ENCODE measurements at regions not wholly inside any gene's neighbourhood (a gene's known extent, or its start where the extent isn't known, plus 50 kb on each side); places are given as distances from the start of the nearest gene placed in this dataset.

- Mint-ChIP-seq H3K4me3 (no peak overlapping the region), H3K36me3 (ENCODE audit: insufficient read depth in 2 of 2) (peaks cover 4 to 5% of the 10 kb centered on the region in 2 donors), H3K9me3 (peaks cover 6 to 12% of the 10 kb centered on the region in 2 donors), H3K27ac (no peak overlapping the region), H3K4me1 (ENCODE audit: low read depth) (peaks cover 5% of the 10 kb centered on the region), H3K27me3 (ENCODE audit: low read depth) (peaks cover 8% of the 10 kb centered on the region)
- DNase-seq (no peak), ATAC-seq (replicated peaks in 1 of 2) (no peak)
Measured at GRCh38 chr14:61116369-61116768, 135.3 kb downstream of the SLC38A6 start.

DNA sequence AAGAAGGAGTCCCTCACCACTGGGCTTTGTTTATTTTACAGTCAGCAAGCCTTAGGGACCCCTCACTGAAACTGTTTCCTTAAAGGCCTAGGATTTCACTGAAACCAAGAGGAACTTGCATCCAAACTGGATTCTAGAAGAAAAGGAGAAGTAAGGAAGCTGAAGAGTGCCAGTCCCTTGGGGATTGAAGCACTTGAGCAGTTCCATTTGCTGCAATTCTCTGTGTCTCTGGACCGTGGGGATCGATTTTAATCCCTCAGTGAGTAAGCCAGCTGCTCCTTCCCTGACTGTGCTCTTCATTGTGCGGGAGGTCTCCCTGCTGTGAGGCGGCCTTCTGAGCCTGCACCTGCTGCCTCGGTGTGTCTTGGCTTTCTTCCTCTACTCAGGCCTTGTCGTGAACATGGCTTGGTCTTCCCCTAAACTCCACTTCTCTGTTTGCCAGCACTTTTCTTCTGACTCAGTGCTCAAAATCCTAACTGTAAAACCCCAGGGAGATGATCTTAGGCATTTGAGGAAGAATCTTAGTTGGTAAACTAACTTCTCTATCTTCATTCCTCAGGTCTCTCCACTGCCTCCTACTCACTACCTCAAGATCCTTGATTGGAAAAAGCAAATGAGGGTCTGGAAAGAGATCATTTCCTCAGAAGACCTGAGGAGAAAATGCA lies 132.6 kb downstream of the SLC38A6 start:
- Mint-ChIP-seq H3K27me3 (ENCODE audit: low read depth) (peaks cover 14% of the 10 kb centered on the region), H3K36me3 (ENCODE audit: insufficient read depth in 2 of 2) (peaks cover 2 to 5% of the 10 kb centered on the region in 2 donors), H3K4me3 (no peak overlapping the region), H3K9me3 (peaks cover 4 to 12% of the 10 kb centered on the region in 2 donors), H3K4me1 (ENCODE audit: low read depth) (no peaks in the 10 kb centered on the region), H3K27ac (no peak overlapping the region)
- ATAC-seq (replicated peaks in 1 of 2) (no peak), DNase-seq (no peak)

DNA sequence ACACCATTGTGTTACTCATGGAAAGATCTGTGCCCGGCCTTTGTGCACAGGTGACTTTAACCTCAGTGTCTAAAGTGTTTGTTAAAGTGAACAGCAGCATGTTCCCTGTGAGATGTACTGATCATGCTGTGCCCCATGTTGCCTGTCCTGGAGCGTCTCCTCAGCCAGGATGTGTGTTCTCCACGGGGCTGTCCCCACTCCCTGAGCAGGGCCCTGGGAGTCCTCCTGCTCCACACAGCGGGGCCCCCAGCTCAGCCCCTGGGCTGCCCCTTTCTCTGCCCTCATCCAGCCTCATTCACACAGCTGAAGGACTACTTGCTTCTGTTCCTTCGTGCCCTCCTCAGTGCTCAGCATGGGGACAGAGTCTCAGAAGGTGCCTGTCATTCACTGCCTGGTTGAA lies 131.5 kb downstream of the SLC38A6 start:
- H3K27me3 Mint-ChIP-seq (ENCODE audit: low read depth) = peaks cover 14% of the 10 kb centered on the region
- H3K4me3 Mint-ChIP-seq = no peak overlapping the region
- ATAC-seq (replicated peaks in 1 of 2) = no peak
- no peak overlapping the region for H3K27ac Mint-ChIP-seq
- H3K9me3 Mint-ChIP-seq = peaks cover 4 to 12% of the 10 kb centered on the region in 2 donors
- no peaks in the 10 kb centered on the region for H3K4me1 Mint-ChIP-seq (ENCODE audit: low read depth)
- H3K36me3 Mint-ChIP-seq (ENCODE audit: insufficient read depth in 2 of 2) = peaks cover 2 to 5% of the 10 kb centered on the region in 2 donors
- DNase-seq = no peak

DNA sequence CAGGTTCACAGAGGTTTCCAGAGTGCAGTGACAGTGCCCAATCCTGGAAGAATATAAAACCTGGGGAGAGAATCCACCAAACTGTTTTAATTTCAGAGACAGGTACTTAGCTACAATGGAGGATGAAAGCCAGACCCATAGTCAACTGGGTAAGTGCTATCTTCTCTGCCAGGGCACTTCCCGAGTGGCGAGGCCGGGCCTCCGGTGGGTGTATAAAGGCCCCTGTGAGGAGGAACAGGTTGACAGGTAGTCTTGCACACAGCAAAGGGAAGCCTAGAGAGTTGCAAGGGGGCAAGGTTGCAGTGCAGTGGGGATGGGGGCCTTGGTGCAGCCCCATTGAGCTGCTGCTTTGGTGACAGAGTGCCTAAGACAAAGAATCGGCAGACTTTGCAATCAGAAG lies 130.7 kb downstream of the SLC38A6 start:
- no peak overlapping the region for H3K27ac Mint-ChIP-seq
- no peaks in the 10 kb centered on the region for H3K4me1 Mint-ChIP-seq (ENCODE audit: low read depth)
- H3K36me3 Mint-ChIP-seq (ENCODE audit: insufficient read depth in 2 of 2) = peaks cover 2 to 5% of the 10 kb centered on the region in 2 donors
- H3K27me3 Mint-ChIP-seq (ENCODE audit: low read depth) = peaks cover 14% of the 10 kb centered on the region
- DNase-seq (no peak), ATAC-seq (replicated peaks in 1 of 2) (no peak)
- peaks cover 4 to 12% of the 10 kb centered on the region in 2 donors for H3K9me3 Mint-ChIP-seq
- H3K4me3 Mint-ChIP-seq = no peak overlapping the region

GRCh38 chr14:61111209-61111665 lies 130.2 kb downstream of the SLC38A6 start:
- Mint-ChIP-seq H3K4me1 (ENCODE audit: low read depth) (no peaks in the 10 kb centered on the region), H3K9me3 (peaks cover 4 to 12% of the 10 kb centered on the region in 2 donors), H3K36me3 (ENCODE audit: insufficient read depth in 2 of 2) (peaks cover 2 to 5% of the 10 kb centered on the region in 2 donors), H3K4me3 (no peak overlapping the region), H3K27me3 (ENCODE audit: low read depth) (peaks cover 14% of the 10 kb centered on the region), H3K27ac (no peak overlapping the region)
- DNase-seq = no peak
- no peak for ATAC-seq (replicated peaks in 1 of 2)

DNA sequence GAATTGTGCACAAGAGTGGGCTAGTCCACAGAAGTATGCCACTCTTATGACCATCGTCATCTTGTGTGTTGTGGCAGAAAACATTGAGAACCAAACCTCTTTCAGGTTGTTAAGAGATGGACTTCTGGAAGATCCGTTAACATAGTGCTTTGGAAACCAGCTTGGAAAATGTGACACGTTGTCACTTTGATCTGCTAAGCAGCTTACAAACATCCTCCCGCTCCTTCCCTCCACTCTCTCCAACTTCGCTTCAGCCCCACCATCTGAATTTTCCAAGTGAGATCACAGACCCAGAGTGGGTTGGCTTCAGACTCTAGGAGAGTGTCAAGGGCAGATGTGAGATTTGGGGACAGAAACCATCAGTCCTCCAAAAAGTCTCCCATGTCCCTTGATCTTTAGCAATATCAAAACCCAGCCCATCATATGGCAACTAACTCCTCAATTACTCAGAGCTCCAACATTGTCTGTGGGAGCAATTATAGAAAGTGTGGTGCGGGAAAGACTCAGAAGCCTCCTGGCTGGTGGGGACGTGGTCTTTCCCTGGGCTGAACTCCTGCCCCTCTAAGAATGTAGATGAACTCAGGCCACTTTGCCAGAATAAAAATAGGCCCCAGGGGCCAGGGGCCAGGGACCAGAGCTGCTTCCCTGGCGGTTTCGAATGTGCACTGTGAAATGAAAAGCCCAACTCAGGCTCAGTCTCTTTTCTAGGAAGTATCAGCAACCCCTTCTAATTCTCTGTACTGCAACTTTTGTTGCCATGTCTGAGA lies 129.5 kb downstream of the SLC38A6 start:
- peaks cover 2 to 5% of the 10 kb centered on the region in 2 donors for H3K36me3 Mint-ChIP-seq (ENCODE audit: insufficient read depth in 2 of 2)
- peaks cover 14% of the 10 kb centered on the region for H3K27me3 Mint-ChIP-seq (ENCODE audit: low read depth)
- H3K4me1 Mint-ChIP-seq (ENCODE audit: low read depth) = no peaks in the 10 kb centered on the region
- H3K4me3 Mint-ChIP-seq = no peak overlapping the region
- no peak for ATAC-seq (replicated peaks in 1 of 2)
- peaks cover 4 to 12% of the 10 kb centered on the region in 2 donors for H3K9me3 Mint-ChIP-seq
- H3K27ac Mint-ChIP-seq = no peak overlapping the region
- DNase-seq = no peak

- Mint-ChIP-seq H3K4me3 (no peak overlapping the region), H3K9me3 (peaks cover 2 to 3% of the 10 kb centered on the region in 2 donors), H3K36me3 (ENCODE audit: insufficient read depth in 2 of 2) (no peaks in the 10 kb centered on the region), H3K27ac (no peak overlapping the region), H3K27me3 (ENCODE audit: low read depth) (peaks cover 14% of the 10 kb centered on the region), H3K4me1 (ENCODE audit: low read depth) (peaks cover 2% of the 10 kb centered on the region)
- ATAC-seq (replicated peaks in 1 of 2) (no peak), DNase-seq (no peak)
Measured at GRCh38 chr14:61109288-61109687, 128.2 kb downstream of the SLC38A6 start.

- DNase-seq (no peak), ATAC-seq (replicated peaks in 1 of 2) (no peak)
- Mint-ChIP-seq H3K4me1 (ENCODE audit: low read depth) (peaks cover 9% of the 10 kb centered on the region), H3K36me3 (ENCODE audit: insufficient read depth in 2 of 2) (no peaks in the 10 kb centered on the region), H3K9me3 (no peaks in the 10 kb centered on the region), H3K27me3 (ENCODE audit: low read depth) (peaks cover 14% of the 10 kb centered on the region), H3K27ac (no peak overlapping the region), H3K4me3 (no peak overlapping the region)
Measured at GRCh38 chr14:61108496-61109141, 127.6 kb downstream of the SLC38A6 start.

DNA sequence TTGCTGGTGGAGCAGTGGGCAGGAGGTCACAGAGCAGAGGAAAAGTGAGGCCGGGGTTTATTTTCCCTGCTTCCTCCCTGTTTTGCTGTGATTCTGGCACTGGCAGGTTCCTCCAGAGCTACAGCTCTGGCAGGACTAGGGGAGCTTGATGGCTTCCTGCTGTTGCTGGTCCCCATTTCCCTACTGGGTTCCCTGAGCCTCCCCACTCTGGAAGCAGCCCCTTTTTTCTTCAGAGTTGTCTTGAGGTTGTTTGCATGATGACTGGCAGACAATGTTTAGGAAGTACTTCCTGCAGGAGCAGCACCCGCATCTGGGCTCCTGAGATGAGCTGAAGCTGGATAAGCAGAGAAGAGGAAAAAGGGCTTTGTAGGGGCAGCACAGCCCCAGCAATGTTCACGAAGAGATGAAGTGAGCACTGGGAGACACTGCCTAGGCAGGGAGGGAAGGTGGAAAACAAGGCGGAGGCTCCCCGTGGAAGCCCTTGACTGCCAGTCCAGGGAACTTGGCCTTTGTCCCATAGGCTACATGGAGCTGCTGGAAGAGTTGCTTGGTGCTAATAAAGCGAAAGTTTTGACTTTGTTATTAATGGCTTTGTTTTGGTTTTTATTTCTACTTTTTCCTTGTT lies 126.9 kb downstream of the SLC38A6 start:
- no peak overlapping the region for H3K4me3 Mint-ChIP-seq
- H3K9me3 Mint-ChIP-seq = no peaks in the 10 kb centered on the region
- H3K4me1 Mint-ChIP-seq (ENCODE audit: low read depth) = peaks cover 15% of the 10 kb centered on the region

GRCh38 chr14:61106959-61107641 lies 126.1 kb downstream of the SLC38A6 start:
- no peak overlapping the region for H3K27ac Mint-ChIP-seq
- H3K4me1 Mint-ChIP-seq (ENCODE audit: low read depth) = peaks cover 24% of the 10 kb centered on the region
- no peak for DNase-seq
- no peak for ATAC-seq (replicated peaks in 1 of 2)
- H3K9me3 Mint-ChIP-seq = no peaks in the 10 kb centered on the region
- no peak overlapping the region for H3K4me3 Mint-ChIP-seq
- H3K36me3 Mint-ChIP-seq (ENCODE audit: insufficient read depth in 2 of 2) = no peaks in the 10 kb centered on the region
- peaks cover 13% of the 10 kb centered on the region for H3K27me3 Mint-ChIP-seq (ENCODE audit: low read depth)

More for the DNA sequence above, 126.9 kb downstream of the SLC38A6 start:
- no peak for ATAC-seq (replicated peaks in 1 of 2)
- peaks cover 14% of the 10 kb centered on the region for H3K27me3 Mint-ChIP-seq (ENCODE audit: low read depth)
- DNase-seq = no peak
- no peak overlapping the region for H3K27ac Mint-ChIP-seq
- H3K36me3 Mint-ChIP-seq (ENCODE audit: insufficient read depth in 2 of 2) = no peaks in the 10 kb centered on the region

- H3K4me3 Mint-ChIP-seq = no peak overlapping the region
- no peaks in the 10 kb centered on the region for H3K9me3 Mint-ChIP-seq
- H3K4me1 Mint-ChIP-seq (ENCODE audit: low read depth) = peaks cover 26% of the 10 kb centered on the region
- DNase-seq (no peak), ATAC-seq (replicated peaks in 1 of 2) (no peak)
- H3K27me3 Mint-ChIP-seq (ENCODE audit: low read depth) = peaks cover 6% of the 10 kb centered on the region
- H3K27ac Mint-ChIP-seq = no peak overlapping the region
- no peaks in the 10 kb centered on the region for H3K36me3 Mint-ChIP-seq (ENCODE audit: insufficient read depth in 2 of 2)
Measured at GRCh38 chr14:61106271-61106958, 125.4 kb downstream of the SLC38A6 start.

DNA sequence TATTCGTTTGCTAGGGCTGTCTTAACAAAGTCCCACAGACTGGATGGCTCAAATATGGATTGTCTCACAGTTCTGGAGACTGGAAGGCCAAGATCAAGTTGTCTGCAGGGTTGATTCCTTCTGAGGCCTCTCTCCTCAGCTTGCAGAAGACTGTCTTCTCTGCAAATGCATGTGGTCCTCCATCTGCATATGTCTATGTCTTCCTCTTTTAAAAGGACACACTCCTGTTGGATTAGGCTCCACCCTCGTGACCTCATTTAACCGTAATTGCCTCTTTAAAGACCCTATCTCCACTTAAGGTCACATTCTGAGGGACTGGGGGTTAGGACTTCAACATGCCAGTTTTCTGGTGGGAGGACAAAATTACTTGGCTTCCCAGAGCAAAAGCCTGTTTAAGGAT lies 123.3 kb downstream of the SLC38A6 start:
- ATAC-seq (replicated peaks in 1 of 2) = no peak
- Mint-ChIP-seq H3K9me3 (no peaks in the 10 kb centered on the region), H3K27ac (no peak overlapping the region)

More for the DNA sequence above, 123.3 kb downstream of the SLC38A6 start:
- DNase-seq = no peak
- Mint-ChIP-seq H3K27me3 (ENCODE audit: low read depth) (no peaks in the 10 kb centered on the region), H3K4me1 (ENCODE audit: low read depth) (peaks cover 26% of the 10 kb centered on the region), H3K36me3 (ENCODE audit: insufficient read depth in 2 of 2) (no peaks in the 10 kb centered on the region), H3K4me3 (no peak overlapping the region)

Data from activated T-cell treated with anti-CD3 and anti-CD28 coated beads, Interleukin-2, amount 50 U/mL, for 72 hours (primary cell).